IgD-negative memory B cell (primary cell): ENCODE measurements at regions not wholly inside any gene's neighbourhood (a gene's known extent, or its start where the extent isn't known, plus 50 kb on each side); places are given as distances from the start of the nearest gene placed in this dataset.
"Not testable (repeated sequence)": the region's sequence is repeated elsewhere in the genome, so short reads cannot be mapped to it uniquely, and the experiment has no call there.

Experiments used
- H3K27ac Mint-ChIP-seq, 3 donors: one replicate each; pipeline ENCODE4 v1.8.0; 2020 to 2022; ENCODE audit warnings: mild to moderate bottlenecking in 3 of 3, mixed read lengths in 3 of 3, moderate library complexity in 1 of 3
- H3K27me3 Mint-ChIP-seq: one replicate; pipeline ENCODE4 v1.8.0; 2021; ENCODE audit warnings: mixed read lengths
- H3K36me3 Mint-ChIP-seq: one replicate; pipeline ENCODE4 v1.8.0; 2020; ENCODE audit warnings: mild to moderate bottlenecking, mixed read lengths
- H3K4me1 Mint-ChIP-seq, 3 donors: one replicate each; pipeline ENCODE4 v1.8.0; 2020 to 2022; ENCODE audit warnings: mixed read lengths in 3 of 3, mild to moderate bottlenecking in 1 of 3
- H3K4me3 Mint-ChIP-seq, 4 donors: one replicate each; pipeline ENCODE4 v1.8.0; 2020 to 2022; ENCODE audit warnings: mild to moderate bottlenecking in 4 of 4, mixed read lengths in 4 of 4, moderate library complexity in 3 of 4
- H3K9me3 Mint-ChIP-seq, 3 donors: one replicate each; pipeline ENCODE4 v1.8.0; 2020 to 2021; ENCODE audit warnings: mixed read lengths in 3 of 3, mild to moderate bottlenecking in 1 of 3

DNA sequence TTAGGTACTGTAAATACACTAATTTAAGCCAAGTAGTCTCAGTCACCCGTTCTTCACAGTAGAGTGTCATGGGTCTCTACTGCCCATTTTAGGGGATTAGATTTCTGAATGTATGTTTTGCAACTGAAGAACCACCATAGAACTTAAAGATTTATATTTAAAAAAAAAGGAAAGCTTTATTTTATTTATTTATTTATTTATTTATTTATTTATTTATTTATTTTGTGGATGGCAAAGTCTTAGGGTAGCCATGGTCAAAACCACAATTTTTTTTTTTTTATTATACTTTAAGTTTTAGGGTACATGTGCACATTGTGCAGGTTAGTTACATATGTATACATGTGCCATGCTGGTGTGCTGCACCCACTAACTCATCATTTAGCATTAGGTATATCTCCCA, 960.4 kb upstream of the COX7C start:
- not testable (repeated sequence) for H3K27me3 Mint-ChIP-seq, H3K9me3 Mint-ChIP-seq, H3K36me3 Mint-ChIP-seq, H3K27ac Mint-ChIP-seq, H3K4me3 Mint-ChIP-seq, H3K4me1 Mint-ChIP-seq

DNA sequence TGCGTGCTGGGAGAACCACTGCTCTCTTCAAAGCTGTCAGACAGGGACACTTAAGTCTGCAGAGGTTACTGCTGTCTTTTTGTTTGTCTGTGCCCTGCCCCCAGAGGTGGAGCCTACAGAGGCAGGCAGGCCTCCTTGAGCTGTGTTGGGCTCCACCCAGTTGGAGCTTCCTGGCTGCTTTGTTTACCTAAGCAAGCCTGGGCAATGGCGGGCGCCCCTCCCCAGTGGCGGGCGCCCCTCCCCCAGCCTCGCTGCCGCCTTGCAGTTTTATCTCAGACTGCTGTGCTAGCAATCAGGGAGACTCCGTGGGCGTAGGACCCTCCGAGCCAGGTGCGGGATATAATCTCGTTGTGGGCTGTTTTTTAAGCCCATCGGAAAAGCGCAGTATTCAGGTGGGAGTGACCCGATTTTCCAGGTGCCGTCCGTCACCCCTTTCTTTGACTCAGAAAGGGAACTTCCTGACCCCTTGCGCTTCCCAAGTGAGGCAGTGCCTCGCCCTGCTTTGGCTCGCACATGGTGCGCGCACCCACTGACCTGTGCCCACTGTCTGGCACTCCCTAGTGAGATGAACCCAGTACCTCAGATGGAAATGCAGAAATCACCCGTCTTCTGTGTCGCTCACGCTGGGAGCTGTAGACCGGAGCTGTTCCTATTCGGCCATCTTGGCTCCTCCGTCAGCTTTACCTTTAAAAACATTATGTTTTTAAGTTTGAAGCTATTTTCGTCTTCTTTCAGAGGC, 954.6 kb upstream of the COX7C start:
- not testable (repeated sequence) for H3K4me3 Mint-ChIP-seq, H3K4me1 Mint-ChIP-seq, H3K36me3 Mint-ChIP-seq, H3K9me3 Mint-ChIP-seq, H3K27ac Mint-ChIP-seq, H3K27me3 Mint-ChIP-seq

DNA sequence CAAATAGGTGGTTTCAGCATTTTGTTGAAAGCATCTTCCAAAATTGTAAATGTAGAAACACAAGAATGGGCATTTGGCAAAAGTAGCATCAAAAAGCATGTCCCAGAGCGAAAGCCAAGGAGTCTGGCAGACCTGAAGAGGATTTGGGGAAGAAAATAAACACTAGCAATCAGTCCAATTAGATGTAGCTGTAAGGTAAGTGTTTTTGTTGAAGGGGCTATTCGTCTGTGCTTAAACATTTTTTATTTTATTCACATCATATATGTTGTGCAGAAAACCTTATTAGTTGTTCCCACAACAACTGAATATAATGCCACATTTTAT, 954.1 kb upstream of the COX7C start:
- H3K9me3 Mint-ChIP-seq: peaks cover 0 to 1% (median 0%) of the 10 kb centered on the region in 3 donors
- no peaks in the 10 kb centered on the region for H3K4me1 Mint-ChIP-seq
- no peak overlapping the region for H3K4me3 Mint-ChIP-seq
- no peaks in the 10 kb centered on the region for H3K36me3 Mint-ChIP-seq
- H3K27ac Mint-ChIP-seq: no peak overlapping the region
- H3K27me3 Mint-ChIP-seq: no peaks in the 10 kb centered on the region

DNA sequence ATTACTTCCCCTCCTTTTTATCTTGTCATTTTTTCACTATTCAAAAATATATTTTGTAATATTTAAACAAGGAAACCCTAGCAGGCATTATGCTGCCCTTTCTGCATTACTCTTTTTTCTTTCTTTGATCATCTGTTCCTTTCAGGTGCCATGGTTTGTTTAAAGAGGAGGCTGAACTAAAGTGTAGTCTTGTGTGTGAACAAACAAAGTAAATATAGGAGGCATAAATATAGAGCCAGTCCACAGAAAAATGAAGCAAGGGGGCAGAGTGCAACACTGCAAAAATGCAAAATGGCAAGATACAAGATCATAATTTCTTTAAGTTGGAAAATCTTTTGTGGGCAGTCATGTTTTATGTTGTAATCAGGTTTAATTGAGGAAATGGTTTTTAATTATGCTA, 947.3 kb upstream of the COX7C start:
- Mint-ChIP-seq H3K27ac (no peak overlapping the region), H3K9me3 (peaks cover 0 to 1% (median 0%) of the 10 kb centered on the region in 3 donors), H3K27me3 (no peaks in the 10 kb centered on the region), H3K36me3 (no peaks in the 10 kb centered on the region), H3K4me1 (no peaks in the 10 kb centered on the region), H3K4me3 (no peak overlapping the region)

- H3K36me3 Mint-ChIP-seq: no peaks in the 10 kb centered on the region
- H3K9me3 Mint-ChIP-seq: peaks cover 0 to 1% (median 0%) of the 10 kb centered on the region in 3 donors
- H3K27ac Mint-ChIP-seq: no peak overlapping the region
- no peaks in the 10 kb centered on the region for H3K27me3 Mint-ChIP-seq
- H3K4me1 Mint-ChIP-seq: no peaks in the 10 kb centered on the region
- no peak overlapping the region for H3K4me3 Mint-ChIP-seq
Observed at GRCh38 chr5:85671223-85671970, 946.3 kb upstream of the COX7C start.

DNA sequence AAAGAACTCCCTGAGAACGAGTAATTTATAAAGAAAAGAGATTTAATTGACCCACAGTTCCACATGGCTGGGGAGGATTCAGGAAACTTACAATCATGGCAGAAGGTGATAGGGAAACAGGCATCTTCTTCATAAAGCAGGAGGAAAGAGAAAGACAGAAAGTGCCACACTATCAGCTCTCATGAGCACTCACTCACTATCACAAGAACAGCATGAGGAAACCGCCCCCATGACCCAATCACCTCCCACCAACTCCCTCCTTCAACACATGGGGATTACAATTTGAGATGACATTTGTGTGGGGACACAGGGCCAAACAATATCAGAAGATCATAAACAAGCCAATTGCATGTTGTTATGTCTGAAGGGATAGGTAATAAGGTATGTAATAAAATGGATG, 935.9 kb upstream of the COX7C start:
- Mint-ChIP-seq H3K27ac (no peak overlapping the region), H3K27me3 (no peaks in the 10 kb centered on the region), H3K9me3 (peaks cover 0 to 2% (median 0%) of the 10 kb centered on the region in 3 donors), H3K4me3 (no peak overlapping the region), H3K36me3 (no peaks in the 10 kb centered on the region), H3K4me1 (no peaks in the 10 kb centered on the region)

DNA sequence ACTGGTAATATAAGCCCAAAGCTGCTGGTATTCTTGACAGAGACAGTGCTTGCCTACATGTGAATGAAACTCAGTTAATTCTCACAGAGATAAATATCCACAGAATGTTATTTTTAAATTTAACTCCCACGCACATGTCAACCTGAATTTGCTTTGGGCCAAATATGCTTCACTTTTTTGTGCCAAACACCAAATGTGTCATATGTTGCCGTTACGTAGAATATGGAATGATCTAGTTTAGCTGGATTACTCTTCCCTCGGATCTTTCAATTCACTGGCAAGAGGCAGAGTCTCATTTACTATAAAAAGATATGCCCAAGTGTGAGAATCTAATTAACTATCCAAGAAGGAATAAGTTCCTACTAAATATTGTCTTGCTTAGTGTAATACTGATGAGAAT, 933.4 kb upstream of the COX7C start:
- Mint-ChIP-seq H3K4me1 (no peaks in the 10 kb centered on the region), H3K36me3 (no peaks in the 10 kb centered on the region), H3K4me3 (no peak overlapping the region)

GRCh38 chr5:85703296-85703695, 914.4 kb upstream of the COX7C start:
- no peaks in the 10 kb centered on the region for H3K4me1 Mint-ChIP-seq
- H3K27me3 Mint-ChIP-seq: no peaks in the 10 kb centered on the region
- peaks cover 0 to 2% (median 2%) of the 10 kb centered on the region in 3 donors for H3K9me3 Mint-ChIP-seq
- no peak overlapping the region for H3K27ac Mint-ChIP-seq
- H3K36me3 Mint-ChIP-seq: no peaks in the 10 kb centered on the region
- no peak overlapping the region for H3K4me3 Mint-ChIP-seq

More for the DNA sequence above, 933.4 kb upstream of the COX7C start:
- Mint-ChIP-seq H3K9me3 (peaks cover 0 to 4% (median 2%) of the 10 kb centered on the region in 3 donors), H3K27ac (no peak overlapping the region), H3K27me3 (no peaks in the 10 kb centered on the region)

DNA sequence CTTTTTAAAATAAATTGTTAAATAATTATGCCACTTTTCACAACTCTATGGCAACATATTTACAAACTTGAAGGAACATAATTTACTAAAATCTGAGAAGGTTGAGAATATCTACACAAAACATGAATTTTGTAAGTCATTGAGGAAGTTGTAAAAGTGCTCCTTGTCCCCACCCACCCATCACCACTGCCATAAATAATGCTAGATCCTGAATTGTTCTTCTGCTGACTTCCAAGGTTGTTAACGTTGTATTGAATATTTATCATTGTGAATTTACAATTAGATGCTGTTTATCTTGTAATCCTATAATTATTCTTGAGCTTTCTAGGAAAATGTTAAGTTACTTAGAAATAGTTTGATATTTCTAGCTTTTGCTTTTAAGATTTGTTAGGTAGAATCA, 908.0 kb upstream of the COX7C start:
- Mint-ChIP-seq H3K36me3 (peaks cover 2% of the 10 kb centered on the region), H3K4me1 (no peaks in the 10 kb centered on the region), H3K9me3 (no peaks in the 10 kb centered on the region), H3K27me3 (no peaks in the 10 kb centered on the region), H3K27ac (no peak overlapping the region), H3K4me3 (no peak overlapping the region)

GRCh38 chr5:85716344-85717202, 901.2 kb upstream of the COX7C start:
- Mint-ChIP-seq H3K9me3 (peaks cover 0 to 1% (median 0%) of the 10 kb centered on the region in 3 donors), H3K4me1 (no peaks in the 10 kb centered on the region), H3K27ac (no peak overlapping the region), H3K4me3 (no peak overlapping the region), H3K27me3 (no peaks in the 10 kb centered on the region), H3K36me3 (peaks cover 2% of the 10 kb centered on the region)

GRCh38 chr5:85717203-85717563, 900.6 kb upstream of the COX7C start:
- H3K27me3 Mint-ChIP-seq: no peaks in the 10 kb centered on the region
- peaks cover 2% of the 10 kb centered on the region for H3K36me3 Mint-ChIP-seq
- no peaks in the 10 kb centered on the region for H3K4me1 Mint-ChIP-seq
- H3K9me3 Mint-ChIP-seq: peaks cover 0 to 2% (median 1%) of the 10 kb centered on the region in 3 donors
- no peak overlapping the region for H3K4me3 Mint-ChIP-seq
- H3K27ac Mint-ChIP-seq: no peak overlapping the region

DNA sequence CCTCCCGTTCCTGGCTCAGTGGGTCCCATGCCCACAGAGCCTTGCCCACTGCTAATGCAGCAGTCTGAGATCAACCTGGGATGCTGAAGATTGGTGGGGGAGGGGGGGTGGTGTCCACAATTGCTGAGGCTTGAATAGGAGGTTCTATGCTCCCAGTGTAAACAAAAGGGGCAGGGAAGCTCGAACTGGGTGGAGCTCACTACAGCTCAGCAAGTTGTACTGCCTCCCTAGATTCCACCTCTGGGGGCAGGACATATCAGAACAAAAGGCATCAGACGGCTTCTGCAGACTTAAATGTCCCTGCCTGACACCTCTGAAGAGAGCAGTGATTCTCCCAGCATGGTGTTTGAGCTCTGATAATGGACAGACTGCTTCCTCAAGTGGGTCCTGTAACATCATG, 885.6 kb upstream of the COX7C start:
- Mint-ChIP-seq H3K27me3 (no peaks in the 10 kb centered on the region), H3K4me1 (no peaks in the 10 kb centered on the region), H3K9me3 (peaks cover 2 to 9% (median 8%) of the 10 kb centered on the region in 3 donors), H3K27ac (no peak overlapping the region), H3K36me3 (no peaks in the 10 kb centered on the region), H3K4me3 (no peak overlapping the region)

DNA sequence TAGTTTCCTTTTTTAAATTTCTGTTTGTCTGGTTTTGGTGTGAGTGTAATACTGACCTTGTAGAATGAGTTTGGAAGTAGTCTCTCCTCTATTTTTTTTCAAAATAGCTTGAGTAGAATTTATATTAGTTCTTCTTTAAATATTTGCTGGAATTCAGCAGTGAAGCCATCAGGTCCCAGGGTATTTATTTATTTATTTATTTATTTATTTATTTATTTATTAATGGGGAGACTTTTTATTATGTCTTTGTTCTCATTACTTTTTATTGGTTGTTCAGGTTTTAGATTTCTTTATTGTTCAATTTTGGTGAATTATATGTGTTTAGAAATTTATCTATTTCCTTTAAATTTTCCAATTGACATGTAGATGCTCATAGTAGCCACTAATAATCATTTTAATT, 875.8 kb upstream of the COX7C start:
- Mint-ChIP-seq H3K4me3 (no peak overlapping the region), H3K27ac (no peak overlapping the region), H3K27me3 (no peaks in the 10 kb centered on the region), H3K4me1 (no peaks in the 10 kb centered on the region), H3K9me3 (peaks cover 2 to 12% (median 4%) of the 10 kb centered on the region in 3 donors), H3K36me3 (no peaks in the 10 kb centered on the region)

- H3K27ac Mint-ChIP-seq: no peak overlapping the region
- no peaks in the 10 kb centered on the region for H3K36me3 Mint-ChIP-seq
- no peak overlapping the region for H3K4me3 Mint-ChIP-seq
- no peaks in the 10 kb centered on the region for H3K27me3 Mint-ChIP-seq
- H3K4me1 Mint-ChIP-seq: no peaks in the 10 kb centered on the region
- H3K9me3 Mint-ChIP-seq: peaks cover 3 to 10% (median 8%) of the 10 kb centered on the region in 3 donors
Observed at GRCh38 chr5:85760519-85760918, 857.2 kb upstream of the COX7C start.

GRCh38 chr5:85769347-85769746, 848.4 kb upstream of the COX7C start:
- no peak overlapping the region for H3K4me3 Mint-ChIP-seq
- no peak overlapping the region for H3K27ac Mint-ChIP-seq
- H3K9me3 Mint-ChIP-seq: peaks cover 10 to 22% (median 15%) of the 10 kb centered on the region in 3 donors
- no peaks in the 10 kb centered on the region for H3K36me3 Mint-ChIP-seq
- no peaks in the 10 kb centered on the region for H3K4me1 Mint-ChIP-seq
- no peaks in the 10 kb centered on the region for H3K27me3 Mint-ChIP-seq
